Osteocyte (in vitro differentiated cells): ENCODE measurements at regions not wholly inside any gene's neighbourhood (a gene's known extent, or its start where the extent isn't known, plus 50 kb on each side); places are given as distances from the start of the nearest gene placed in this dataset.

Experiments
- DNase-seq: peaks from one replicate; pipeline ENCODE4 v3.0.0; 2021; ENCODE audit warnings: mixed read lengths; ENCODE audit not compliant: unreplicated experiment; ENCODE audit errors: extremely low spot score
- H3K27ac Mint-ChIP-seq: one replicate; pipeline ENCODE4 v1.8.0; 2021; ENCODE audit warnings: mild to moderate bottlenecking, mixed read lengths; ENCODE audit not compliant: unreplicated experiment
- H3K27me3 Mint-ChIP-seq: one replicate; pipeline ENCODE4 v1.8.0; 2021; ENCODE audit warnings: mixed read lengths; ENCODE audit not compliant: unreplicated experiment
- H3K36me3 Mint-ChIP-seq: one replicate; pipeline ENCODE4 v1.8.0; 2021; ENCODE audit warnings: mixed read lengths; ENCODE audit not compliant: unreplicated experiment
- H3K4me1 Mint-ChIP-seq: one replicate; pipeline ENCODE4 v1.8.0; 2021; ENCODE audit warnings: mixed read lengths; ENCODE audit not compliant: unreplicated experiment
- H3K4me3 Mint-ChIP-seq: one replicate; pipeline ENCODE4 v1.8.0; 2021; ENCODE audit warnings: mild to moderate bottlenecking, moderate library complexity, mixed read lengths; ENCODE audit not compliant: unreplicated experiment
- H3K9me3 Mint-ChIP-seq: one replicate; pipeline ENCODE4 v1.8.0; 2021; ENCODE audit warnings: mixed read lengths; ENCODE audit not compliant: unreplicated experiment
- TF ChIP-seq, protein P1 (sequence below): fragments of 200-600 bp; sonication (generic); IDR thresholded peaks from 2 replicates; pipeline ENCODE4 v1.5.0; 2021; ENCODE audit warnings: antibody characterized with exemption, mild to moderate bottlenecking, moderate library complexity

DNA sequence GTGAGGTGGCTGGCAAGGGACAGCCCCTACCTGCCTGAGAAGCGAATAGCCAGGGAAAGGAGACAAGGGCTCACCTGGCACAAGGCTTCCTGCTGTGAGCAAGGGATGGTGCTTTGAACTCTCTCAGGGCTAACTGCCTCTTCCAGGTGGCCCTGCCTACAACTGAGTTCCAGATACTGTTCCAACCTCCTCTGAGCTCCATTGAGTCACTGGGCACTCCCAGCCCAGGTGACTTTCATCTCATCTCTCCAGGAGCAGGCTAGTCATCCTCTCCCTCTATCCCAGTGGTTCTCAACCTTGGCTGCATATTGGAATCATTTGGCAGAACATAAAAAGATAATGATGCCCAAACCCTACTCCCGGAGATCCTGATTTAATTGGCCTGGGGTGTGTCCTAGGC lies 374.0 kb upstream of the ZFP64 start:
- no peaks in the 10 kb centered on the region for H3K27me3 Mint-ChIP-seq
- DNase-seq: no peak
- H3K4me1 Mint-ChIP-seq: no peaks in the 10 kb centered on the region
- no peak overlapping the region for H3K4me3 Mint-ChIP-seq
- TF ChIP-seq, protein P1, sequence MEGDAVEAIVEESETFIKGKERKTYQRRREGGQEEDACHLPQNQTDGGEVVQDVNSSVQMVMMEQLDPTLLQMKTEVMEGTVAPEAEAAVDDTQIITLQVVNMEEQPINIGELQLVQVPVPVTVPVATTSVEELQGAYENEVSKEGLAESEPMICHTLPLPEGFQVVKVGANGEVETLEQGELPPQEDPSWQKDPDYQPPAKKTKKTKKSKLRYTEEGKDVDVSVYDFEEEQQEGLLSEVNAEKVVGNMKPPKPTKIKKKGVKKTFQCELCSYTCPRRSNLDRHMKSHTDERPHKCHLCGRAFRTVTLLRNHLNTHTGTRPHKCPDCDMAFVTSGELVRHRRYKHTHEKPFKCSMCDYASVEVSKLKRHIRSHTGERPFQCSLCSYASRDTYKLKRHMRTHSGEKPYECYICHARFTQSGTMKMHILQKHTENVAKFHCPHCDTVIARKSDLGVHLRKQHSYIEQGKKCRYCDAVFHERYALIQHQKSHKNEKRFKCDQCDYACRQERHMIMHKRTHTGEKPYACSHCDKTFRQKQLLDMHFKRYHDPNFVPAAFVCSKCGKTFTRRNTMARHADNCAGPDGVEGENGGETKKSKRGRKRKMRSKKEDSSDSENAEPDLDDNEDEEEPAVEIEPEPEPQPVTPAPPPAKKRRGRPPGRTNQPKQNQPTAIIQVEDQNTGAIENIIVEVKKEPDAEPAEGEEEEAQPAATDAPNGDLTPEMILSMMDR: no peak
- peaks cover 15% of the 10 kb centered on the region for H3K9me3 Mint-ChIP-seq
- H3K27ac Mint-ChIP-seq: no peak overlapping the region
- no peaks in the 10 kb centered on the region for H3K36me3 Mint-ChIP-seq

DNA sequence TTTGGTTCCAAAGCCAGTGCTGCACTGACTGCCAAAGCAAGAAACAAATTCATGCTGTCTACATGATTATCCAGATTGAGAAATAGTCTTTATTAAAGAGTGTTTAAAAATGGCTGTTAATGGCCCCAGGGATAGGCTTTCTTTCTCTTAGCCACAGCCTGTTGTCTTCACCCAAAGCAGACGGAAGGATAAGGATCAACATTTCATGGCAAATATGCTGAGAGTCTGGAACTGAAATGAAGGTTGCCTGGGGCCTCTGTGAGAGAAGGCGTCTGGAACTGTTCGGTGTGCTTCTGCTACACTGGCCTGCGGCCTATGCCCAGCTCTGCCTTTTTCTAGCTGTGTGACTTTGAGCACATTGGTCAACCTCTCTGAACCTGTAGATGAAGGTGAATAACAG lies 373.0 kb upstream of the ZFP64 start:
- H3K9me3 Mint-ChIP-seq: peaks cover 19% of the 10 kb centered on the region
- H3K4me3 Mint-ChIP-seq: no peak overlapping the region
- no peaks in the 10 kb centered on the region for H3K27me3 Mint-ChIP-seq

DNA sequence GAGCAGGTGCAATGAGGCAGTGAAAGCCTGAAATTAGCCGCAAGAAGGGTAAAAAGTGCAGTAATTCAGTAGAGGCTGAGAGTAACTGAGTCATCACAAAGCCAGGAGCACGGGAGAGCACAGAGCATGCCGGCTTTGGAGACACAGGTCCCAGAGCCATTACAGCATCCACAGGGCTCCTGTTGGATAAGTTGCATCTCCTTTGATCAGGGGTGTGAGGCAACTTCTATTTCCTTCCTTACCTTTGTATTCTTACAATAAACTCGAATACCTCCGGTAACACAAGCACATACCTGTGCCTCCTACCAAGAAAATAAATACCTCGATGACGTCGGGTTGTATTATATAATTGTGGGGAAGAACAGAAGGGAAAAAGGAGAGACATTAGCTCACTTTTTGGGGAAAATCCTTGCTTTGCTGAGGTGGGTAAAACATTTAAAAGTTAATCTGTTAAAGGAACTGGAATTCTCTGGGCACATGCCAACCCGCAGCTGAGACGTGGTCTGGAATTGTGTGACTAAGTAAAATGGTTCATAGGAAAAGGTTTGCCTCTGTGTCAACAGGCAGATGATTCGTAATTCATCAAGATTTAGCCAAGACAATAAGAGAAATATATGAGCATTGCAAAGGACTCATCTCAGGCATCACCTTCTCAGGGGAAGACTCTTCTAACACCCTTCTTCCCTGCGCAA lies 360.7 kb upstream of the ZFP64 start:
- H3K27me3 Mint-ChIP-seq: no peaks in the 10 kb centered on the region
- H3K27ac Mint-ChIP-seq: no peak overlapping the region
- peaks cover 20% of the 10 kb centered on the region for H3K9me3 Mint-ChIP-seq
- H3K4me3 Mint-ChIP-seq: no peak overlapping the region
- TF ChIP-seq, protein P1: no peak
- H3K4me1 Mint-ChIP-seq: no peaks in the 10 kb centered on the region
- DNase-seq: no peak
- H3K36me3 Mint-ChIP-seq: no peaks in the 10 kb centered on the region

More for the DNA sequence above, 373.0 kb upstream of the ZFP64 start:
- no peaks in the 10 kb centered on the region for H3K4me1 Mint-ChIP-seq
- no peak overlapping the region for H3K27ac Mint-ChIP-seq
- H3K36me3 Mint-ChIP-seq: no peaks in the 10 kb centered on the region
- TF ChIP-seq, protein P1: no peak
- DNase-seq: no peak

DNA sequence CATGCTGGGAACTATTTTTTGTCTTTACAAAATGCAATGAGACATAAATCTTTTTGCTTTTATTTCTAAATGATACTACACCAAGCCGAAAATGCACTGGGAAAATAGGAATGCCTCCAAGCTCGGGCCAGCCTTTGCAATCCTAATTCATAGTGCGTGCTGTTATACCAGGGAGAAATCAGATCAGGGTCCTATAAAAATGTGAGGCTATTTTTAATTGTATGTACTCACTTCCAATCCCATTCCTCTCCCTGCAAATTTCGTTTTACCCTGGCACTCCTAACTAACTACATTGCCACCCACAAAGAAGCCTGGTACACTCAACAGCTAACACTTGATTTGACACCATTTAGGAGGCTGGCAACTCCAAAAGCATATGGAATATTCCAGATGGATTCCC lies 350.6 kb upstream of the ZFP64 start:
- no peak for DNase-seq
- Mint-ChIP-seq H3K9me3 (peaks cover 19% of the 10 kb centered on the region), H3K36me3 (no peaks in the 10 kb centered on the region), H3K27ac (no peak overlapping the region), H3K27me3 (no peaks in the 10 kb centered on the region), H3K4me3 (no peak overlapping the region), H3K4me1 (no peaks in the 10 kb centered on the region)
- TF ChIP-seq, protein P1: no peak

DNA sequence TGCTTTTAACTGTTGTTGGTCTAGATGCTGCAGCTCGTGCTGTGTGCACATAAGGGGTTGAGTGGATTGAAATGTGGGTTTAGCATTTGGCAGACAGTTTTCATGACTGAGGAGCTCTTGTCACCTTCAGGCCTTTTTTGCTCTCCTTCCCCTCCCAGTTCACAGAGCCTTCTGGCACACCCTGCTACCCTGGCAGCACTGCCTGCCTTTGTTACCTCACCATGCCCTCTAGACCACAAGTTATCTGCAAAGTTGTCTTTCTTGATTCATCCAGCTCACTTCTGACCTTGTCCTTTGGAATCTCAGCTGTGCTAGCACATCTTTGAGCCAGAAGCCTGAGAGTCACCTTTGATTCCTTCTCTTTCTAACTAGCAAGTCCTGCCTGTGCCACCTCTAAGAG lies 348.9 kb upstream of the ZFP64 start:
- H3K4me1 Mint-ChIP-seq: no peaks in the 10 kb centered on the region
- no peaks in the 10 kb centered on the region for H3K36me3 Mint-ChIP-seq
- H3K27me3 Mint-ChIP-seq: no peaks in the 10 kb centered on the region
- TF ChIP-seq, protein P1: no peak
- H3K4me3 Mint-ChIP-seq: no peak overlapping the region
- H3K27ac Mint-ChIP-seq: no peak overlapping the region
- H3K9me3 Mint-ChIP-seq: peaks cover 14% of the 10 kb centered on the region
- DNase-seq: no peak
